Endothelial cell of umbilical vein (primary cell): ENCODE measurements at regions not wholly inside any gene's neighbourhood (a gene's known extent, or its start where the extent isn't known, plus 50 kb on each side); places are given as distances from the start of the nearest gene placed in this dataset.

Experiments
- CTCF ChIP-seq, 2 donors: IDR thresholded peaks; 1 replicate in 1 of 2; 2 replicates in 1 of 2; pipeline ENCODE4 v1.5.1; 2011; ENCODE audit warnings: low read length in 2 of 2, mild to moderate bottlenecking in 2 of 2, moderate library complexity in 2 of 2, control low read depth in 1 of 2, inconsistent platforms in 1 of 2, low read depth in 1 of 2; ENCODE audit not compliant: insufficient read depth in 1 of 2; ENCODE audit errors: extremely low read depth in 1 of 2
- EZH2 ChIP-seq: IDR thresholded peaks from 2 replicates; pipeline ENCODE4 v1.6.1; 2012; ENCODE audit warnings: borderline replicate concordance, low read depth, mild to moderate bottlenecking, moderate library complexity, low read length, inconsistent platforms; ENCODE audit not compliant: severe bottlenecking
- FOS ChIP-seq: IDR thresholded peaks from 2 replicates; pipeline ENCODE4 v1.6.1; 2011; ENCODE audit warnings: mild to moderate bottlenecking, low read length, moderate library complexity, borderline replicate concordance; ENCODE audit not compliant: insufficient read depth
- GATA2 ChIP-seq: IDR thresholded peaks from 2 replicates; pipeline ENCODE4 v1.7.0; 2011; ENCODE audit warnings: low read depth, mild to moderate bottlenecking, moderate library complexity, mixed read lengths, low read length; ENCODE audit not compliant: insufficient read length, insufficient read depth
- JUN ChIP-seq: IDR thresholded peaks from 2 replicates; pipeline ENCODE4 v1.6.1; 2011; ENCODE audit warnings: borderline replicate concordance, low read depth; ENCODE audit not compliant: insufficient read length, insufficient read depth
- MYC ChIP-seq: IDR thresholded peaks from one replicate; pipeline ENCODE4 v1.6.1; 2011; ENCODE audit warnings: mild to moderate bottlenecking, low read depth, low read length
- POLR2A ChIP-seq: IDR thresholded peaks from 2 replicates; pipeline ENCODE4 v1.6.1; 2012; ENCODE audit warnings: low read depth, mild to moderate bottlenecking, control low read depth, low read length
- POLR2AphosphoS5 ChIP-seq: IDR thresholded peaks from 2 replicates; pipeline ENCODE4 v1.6.1; 2012; ENCODE audit warnings: low read depth, mild to moderate bottlenecking, control low read depth, low read length, moderate library complexity; ENCODE audit not compliant: insufficient read depth

DNA sequence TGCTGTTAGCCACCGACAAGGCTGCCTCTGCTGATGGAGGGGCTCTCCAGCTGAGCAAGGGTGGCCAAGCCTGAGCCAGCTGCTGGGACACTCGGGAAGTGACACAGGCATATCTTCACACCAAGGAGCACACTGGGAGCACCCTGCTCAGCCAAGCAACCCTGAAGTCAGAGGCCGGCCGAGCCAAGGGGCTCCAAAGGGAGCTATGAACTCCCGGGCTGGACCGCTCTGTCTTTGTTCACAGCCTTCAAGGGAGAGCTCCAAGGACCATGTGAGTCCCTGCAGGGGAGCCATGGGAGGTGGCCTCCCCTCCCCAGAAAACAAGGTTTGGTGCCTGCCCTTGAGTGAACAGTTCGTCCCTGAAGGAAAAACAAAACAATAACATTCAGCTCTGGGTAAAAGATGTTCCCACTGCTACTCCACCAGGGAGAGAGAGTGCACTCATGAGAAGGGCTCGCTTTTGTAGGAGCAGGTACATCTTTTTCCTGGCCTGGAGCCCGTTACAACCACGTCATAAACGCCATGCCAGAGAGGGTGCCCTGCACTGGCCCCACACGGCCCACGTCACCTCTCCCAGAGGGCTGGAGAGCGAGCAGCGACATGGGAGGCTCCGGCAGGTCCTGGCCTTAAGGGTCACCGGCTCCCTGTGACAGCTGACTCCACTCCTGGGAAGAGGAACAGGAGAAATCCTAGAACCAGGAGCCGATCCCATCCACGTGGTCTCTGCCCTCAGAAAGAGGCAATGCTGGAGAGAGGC is 56.3 kb upstream of the SLC25A33 start:
- no peak for TF ChIP-seq POLR2A
- no peak for TF ChIP-seq EZH2
- TF ChIP-seq CTCF (IDR thresholded peaks at IDR 0.05; ENCODE audit: extremely low read depth in 1 of 2, insufficient read depth in 1 of 2, low read depth in 1 of 2, low read length in 2 of 2) = no peak
- TF ChIP-seq POLR2AphosphoS5 = no peak
- TF ChIP-seq JUN = no peak
- no peak for TF ChIP-seq GATA2
- TF ChIP-seq FOS = no peak
- no peak for TF ChIP-seq MYC
